Testis (tissue), 2 donors: ENCODE measurements at regions not wholly inside any gene's neighbourhood (a gene's known extent, or its start where the extent isn't known, plus 50 kb on each side); places are given as distances from the start of the nearest gene placed in this dataset.
A peak's percentile ranks its signal among the peaks of the same experiment; 100 is the strongest.

ENCODE experiments used
- DNase-seq: peaks from one replicate; pipeline ENCODE4 v3.0.0-alpha.2; 2019
- H3K27ac ChIP-seq, 2 donors: fragments of 200-600 bp; sonication (generic); one replicate each; pipeline ENCODE4 v1.5.1; 2019
- H3K27me3 ChIP-seq: fragments of 200-600 bp; sonication (generic); one replicate; pipeline ENCODE4 v1.5.1; 2019
- H3K36me3 ChIP-seq: fragments of 200-600 bp; sonication (generic); one replicate; pipeline ENCODE4 v1.5.1; 2017; ENCODE audit warnings: low read depth; ENCODE audit errors: missing control alignments
- H3K4me1 ChIP-seq: fragments of 200-600 bp; sonication (generic); one replicate; pipeline ENCODE4 v1.5.1; 2019
- H3K4me3 ChIP-seq, 2 donors: fragments of 200-600 bp; sonication (generic); one replicate each; pipeline ENCODE4 v1.5.1; 2017 to 2019
- H3K9me3 ChIP-seq: fragments of 200-600 bp; sonication (generic); one replicate; pipeline ENCODE4 v1.5.1; 2017
- POLR2A ChIP-seq: fragments of 450-650 bp; IDR thresholded peaks from one replicate; pipeline ENCODE4 v1.6.1; 2017; ENCODE audit warnings: antibody characterized with exemption, mild to moderate bottlenecking, moderate library complexity
- WGBS, 2 donors: methylation state at CpG; one replicate each; pipeline ENCODE4 v1.1.5; 2018; 5-methylcytosine and 5-hydroxymethylcytosine counted together
- intact Hi-C: fragments of 100-400 bp; cut with DNase I; formaldehyde crosslinking; loops from one replicate; pipeline ENCODE4 v1.15.1; 2023; ENCODE audit warnings: low total_unique reads
- TF ChIP-seq, protein P1 (sequence below), 3 experiments: fragments of 450-650 bp in 2 of 3; fragments of 200-600 bp in 1 of 3; sonication (generic) in 1 of 3; IDR thresholded peaks; one replicate each; pipeline ENCODE4 v1.5.1; 2016 to 2019; ENCODE audit warnings: antibody characterized with exemption in 3 of 3, mild to moderate bottlenecking in 2 of 3, moderate library complexity in 1 of 3

- Histone ChIP-seq H3K4me3 (no peak overlapping the region), H3K4me1 (peaks cover 11% of the 10 kb centered on the region), H3K27ac (no peak overlapping the region), H3K27me3 (no peaks in the 10 kb centered on the region), H3K36me3 (no peaks in the 10 kb centered on the region), H3K9me3 (no peaks in the 10 kb centered on the region)
- intact Hi-C loops, result no loop called here
- 93 to 94% methylated on average over 13 to 14 of the region's 14 CpGs for WGBS, 2 donors
- TF ChIP-seq POLR2A, result no peak
- TF ChIP-seq, protein P1, sequence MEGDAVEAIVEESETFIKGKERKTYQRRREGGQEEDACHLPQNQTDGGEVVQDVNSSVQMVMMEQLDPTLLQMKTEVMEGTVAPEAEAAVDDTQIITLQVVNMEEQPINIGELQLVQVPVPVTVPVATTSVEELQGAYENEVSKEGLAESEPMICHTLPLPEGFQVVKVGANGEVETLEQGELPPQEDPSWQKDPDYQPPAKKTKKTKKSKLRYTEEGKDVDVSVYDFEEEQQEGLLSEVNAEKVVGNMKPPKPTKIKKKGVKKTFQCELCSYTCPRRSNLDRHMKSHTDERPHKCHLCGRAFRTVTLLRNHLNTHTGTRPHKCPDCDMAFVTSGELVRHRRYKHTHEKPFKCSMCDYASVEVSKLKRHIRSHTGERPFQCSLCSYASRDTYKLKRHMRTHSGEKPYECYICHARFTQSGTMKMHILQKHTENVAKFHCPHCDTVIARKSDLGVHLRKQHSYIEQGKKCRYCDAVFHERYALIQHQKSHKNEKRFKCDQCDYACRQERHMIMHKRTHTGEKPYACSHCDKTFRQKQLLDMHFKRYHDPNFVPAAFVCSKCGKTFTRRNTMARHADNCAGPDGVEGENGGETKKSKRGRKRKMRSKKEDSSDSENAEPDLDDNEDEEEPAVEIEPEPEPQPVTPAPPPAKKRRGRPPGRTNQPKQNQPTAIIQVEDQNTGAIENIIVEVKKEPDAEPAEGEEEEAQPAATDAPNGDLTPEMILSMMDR (IDR thresholded peaks at IDR 0.05), result no peak
- peak; percentile 7 for DNase-seq
These were observed 198.0 kb upstream of the MVB12B start for GRCh38 chr9:126128494-126129142.

DNA sequence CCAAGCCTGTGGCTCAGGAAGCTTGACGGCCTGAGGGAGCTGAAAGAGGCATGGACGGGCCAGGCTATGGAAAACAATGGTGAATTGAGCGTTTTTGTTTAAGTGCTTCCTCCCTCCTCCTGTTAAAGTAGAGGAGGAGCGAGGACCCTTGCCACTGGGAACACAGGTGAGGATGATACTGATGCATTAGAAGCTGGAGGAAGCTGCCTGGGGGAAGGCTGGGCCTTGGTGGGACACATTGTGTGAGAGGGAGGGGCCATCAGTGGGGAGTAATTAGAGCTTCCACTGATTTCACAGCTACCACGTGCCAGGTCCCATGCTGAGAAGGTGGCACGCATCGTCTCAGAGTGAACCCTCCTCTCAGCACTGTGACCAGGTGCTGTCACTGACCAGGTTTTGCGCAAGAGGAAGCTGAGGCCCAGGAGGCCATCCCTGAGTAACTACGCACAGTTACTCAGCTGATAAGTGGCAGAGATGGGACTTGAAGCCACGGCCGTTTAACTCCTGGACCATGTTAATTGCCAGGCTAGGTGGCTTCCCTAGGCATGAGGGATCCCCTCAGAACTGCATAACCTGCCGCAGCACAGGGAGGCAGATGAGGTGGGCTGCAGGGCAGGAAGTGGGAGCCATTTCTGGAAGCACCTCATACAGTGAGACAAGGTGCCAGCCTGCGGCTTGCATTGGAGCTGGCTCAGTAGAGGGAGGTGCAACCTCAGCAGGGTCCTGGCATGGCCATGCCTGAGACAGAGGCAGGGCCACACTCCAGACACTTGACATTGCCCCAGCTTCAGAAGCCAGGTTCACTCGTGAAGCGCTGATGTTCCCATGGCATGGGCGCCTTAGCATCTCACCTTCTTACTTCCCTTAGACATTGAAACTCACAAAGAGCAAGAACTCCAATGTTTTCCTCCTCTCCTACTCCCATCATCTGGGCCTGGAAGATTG, 195.3 kb upstream of the MVB12B start:
- 88 to 89% methylated on average over 13 to 16 of the region's 16 CpGs for WGBS, 2 donors
- intact Hi-C loops, result no loop called here
- TF ChIP-seq, protein P1 (IDR thresholded peaks at IDR 0.05), result no peak
- no peak for TF ChIP-seq POLR2A
- Histone ChIP-seq H3K4me1 (peaks cover 3% of the 10 kb centered on the region), H3K27ac (no peak overlapping the region), H3K4me3 (no peak overlapping the region), H3K27me3 (no peaks in the 10 kb centered on the region), H3K9me3 (no peaks in the 10 kb centered on the region), H3K36me3 (no peaks in the 10 kb centered on the region)
- peak; percentile 4 for DNase-seq

DNA sequence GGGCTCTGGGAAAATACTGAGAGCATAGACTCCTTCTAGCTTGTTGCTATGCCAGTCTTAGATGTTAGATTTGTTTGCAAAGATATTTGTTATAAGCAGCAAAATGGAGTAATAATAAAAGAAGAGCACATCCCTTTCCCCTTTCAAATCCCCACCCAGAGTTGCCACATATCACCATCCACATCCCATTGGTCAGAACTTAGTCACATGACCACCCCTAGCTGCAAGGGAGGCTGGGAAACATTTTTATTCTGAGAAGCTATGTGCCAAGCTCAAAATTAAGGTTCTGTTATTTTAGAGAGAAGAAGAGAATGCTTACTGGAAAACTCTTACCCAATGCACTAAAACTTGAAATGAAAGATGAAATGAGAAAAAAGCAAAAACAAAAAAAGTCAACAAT, 193.9 kb upstream of the MVB12B start:
- no peaks in the 10 kb centered on the region for H3K9me3 ChIP-seq
- no peak for TF ChIP-seq POLR2A
- TF ChIP-seq, protein P1 (IDR thresholded peaks at IDR 0.05), result no peak
- H3K27me3 ChIP-seq, result no peaks in the 10 kb centered on the region
- H3K4me3 ChIP-seq, result no peak overlapping the region
- intact Hi-C loops, result no loop called here
- H3K4me1 ChIP-seq, result no peaks in the 10 kb centered on the region
- DNase-seq, result no peak
- H3K36me3 ChIP-seq, result no peaks in the 10 kb centered on the region
- no peak overlapping the region for H3K27ac ChIP-seq

- Histone ChIP-seq H3K36me3 (no peaks in the 10 kb centered on the region), H3K9me3 (no peaks in the 10 kb centered on the region), H3K27ac (no peak overlapping the region), H3K4me1 (no peaks in the 10 kb centered on the region), H3K27me3 (no peaks in the 10 kb centered on the region), H3K4me3 (no peak overlapping the region)
- WGBS, 2 donors, result 32 to 42% methylated on average over 1 of the region's 1 CpG
- intact Hi-C loops, result no loop called here
- DNase-seq, result no peak
- TF ChIP-seq POLR2A, result no peak
- TF ChIP-seq, protein P1 (IDR thresholded peaks at IDR 0.05), result no peak
These were observed 182.4 kb upstream of the MVB12B start for GRCh38 chr9:126144196-126144595.
